MM.1S (cell line): ENCODE measurements at regions not wholly inside any gene's neighbourhood (a gene's known extent, or its start where the extent isn't known, plus 50 kb on each side); places are given as distances from the start of the nearest gene placed in this dataset.

ENCODE experiments used
- DNase-seq: peaks from one replicate; pipeline ENCODE4 v3.0.0-alpha.2; 2015
- H2AFZ ChIP-seq: fragments of 300-600 bp; sonication (generic); 2 replicates; pipeline ENCODE4 v1.6.0; 2016; ENCODE audit warnings: antibody characterized with exemption, low read length
- H3F3A ChIP-seq: fragments of 300-600 bp; sonication (generic); 2 replicates; pipeline ENCODE4 v1.6.1; 2016; ENCODE audit warnings: mild to moderate bottlenecking, antibody characterized with exemption, low read length, moderate library complexity, mixed read lengths; ENCODE audit not compliant: insufficient read depth
- H3K27ac ChIP-seq: fragments of 300-600 bp; sonication (generic); 2 replicates; pipeline ENCODE4 v1.5.1; 2016; ENCODE audit warnings: mild to moderate bottlenecking, low read length
- H3K27me3 ChIP-seq: fragments of 300-600 bp; sonication (generic); replicated peaks from 2 replicates; pipeline ENCODE4 v1.6.0; 2016; ENCODE audit warnings: low read length; ENCODE audit not compliant: insufficient read depth
- H3K36me3 ChIP-seq: fragments of 300-600 bp; sonication (generic); replicated peaks from 2 replicates; pipeline ENCODE4 v1.6.1; 2016; ENCODE audit warnings: mild to moderate bottlenecking, low read length, mixed read lengths; ENCODE audit not compliant: insufficient read depth
- H3K4me1 ChIP-seq: fragments of 300-600 bp; sonication (generic); 2 replicates; pipeline ENCODE4 v1.6.1; 2016; ENCODE audit warnings: low read length, mixed read lengths
- H3K4me2 ChIP-seq: fragments of 300-600 bp; sonication (generic); 2 replicates; pipeline ENCODE4 v1.6.0; 2016; ENCODE audit warnings: low read depth, low read length
- H3K4me3 ChIP-seq: fragments of 300-600 bp; sonication (generic); 2 replicates; pipeline ENCODE4 v1.5.1; 2016; ENCODE audit warnings: low read length, mixed read lengths
- H3K79me2 ChIP-seq: fragments of 300-600 bp; sonication (generic); 2 replicates; pipeline ENCODE4 v1.6.1; 2016; ENCODE audit warnings: mixed run types, low read length, mixed read lengths
- H3K9ac ChIP-seq: fragments of 300-600 bp; sonication (generic); 2 replicates; pipeline ENCODE4 v1.6.1; 2016; ENCODE audit warnings: low read length, mixed read lengths
- H3K9me2 ChIP-seq: fragments of 300-600 bp; sonication (generic); replicated peaks from 2 replicates; pipeline ENCODE4 v1.6.1; 2016; ENCODE audit warnings: mild to moderate bottlenecking, low read length, mixed read lengths; ENCODE audit not compliant: insufficient read depth
- H3K9me3 ChIP-seq: fragments of 300-600 bp; sonication (generic); replicated peaks from 2 replicates; pipeline ENCODE4 v1.6.1; 2016; ENCODE audit warnings: mild to moderate bottlenecking, low read length, mixed read lengths; ENCODE audit not compliant: insufficient read depth
- H4K20me1 ChIP-seq: fragments of 300-600 bp; sonication (generic); 2 replicates; pipeline ENCODE4 v1.6.1; 2016; ENCODE audit warnings: mild to moderate bottlenecking, low read length, moderate library complexity, mixed read lengths; ENCODE audit not compliant: insufficient read depth
- EZH2 ChIP-seq: fragments of 300-600 bp; sonication (generic); optimal IDR thresholded peaks from 2 replicates; pipeline ENCODE3; 2017; ENCODE audit warnings: low read depth, mild to moderate bottlenecking, antibody characterized with exemption, low read length, mixed read lengths
- EZH2phosphoT487 ChIP-seq: fragments of 300-600 bp; sonication (generic); IDR thresholded peaks from 2 replicates; pipeline ENCODE4 v1.6.1; 2018; ENCODE audit warnings: antibody characterized with exemption, low read length
- TF ChIP-seq, protein P1 (sequence below): fragments of 300-600 bp; sonication (generic); IDR thresholded peaks from 2 replicates; pipeline ENCODE4 v1.5.1; 2016; ENCODE audit warnings: antibody characterized with exemption, low read length, mixed read lengths

DNA sequence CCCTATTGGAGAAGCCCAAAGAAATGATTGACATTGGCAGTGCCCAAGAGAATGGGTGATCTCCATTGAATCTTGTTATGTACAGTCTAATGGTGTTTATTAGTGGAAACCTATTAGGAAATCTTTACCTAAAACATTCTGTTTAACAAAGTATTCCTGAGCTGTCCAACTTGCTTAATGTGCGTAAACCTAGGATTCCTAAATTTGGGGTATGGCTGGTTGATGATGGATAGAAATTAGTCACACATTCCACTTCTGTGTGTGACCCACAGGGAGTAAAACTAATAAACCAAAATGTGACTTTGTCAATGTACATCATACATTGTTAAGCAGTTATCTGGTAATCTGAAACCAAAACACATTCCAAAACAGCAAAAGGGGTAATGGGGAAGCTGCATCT is 761.3 kb downstream of the FSCB start:
- no peaks in the 10 kb centered on the region for H3F3A ChIP-seq
- H3K9me3 ChIP-seq = no peaks in the 10 kb centered on the region
- TF ChIP-seq, protein P1, sequence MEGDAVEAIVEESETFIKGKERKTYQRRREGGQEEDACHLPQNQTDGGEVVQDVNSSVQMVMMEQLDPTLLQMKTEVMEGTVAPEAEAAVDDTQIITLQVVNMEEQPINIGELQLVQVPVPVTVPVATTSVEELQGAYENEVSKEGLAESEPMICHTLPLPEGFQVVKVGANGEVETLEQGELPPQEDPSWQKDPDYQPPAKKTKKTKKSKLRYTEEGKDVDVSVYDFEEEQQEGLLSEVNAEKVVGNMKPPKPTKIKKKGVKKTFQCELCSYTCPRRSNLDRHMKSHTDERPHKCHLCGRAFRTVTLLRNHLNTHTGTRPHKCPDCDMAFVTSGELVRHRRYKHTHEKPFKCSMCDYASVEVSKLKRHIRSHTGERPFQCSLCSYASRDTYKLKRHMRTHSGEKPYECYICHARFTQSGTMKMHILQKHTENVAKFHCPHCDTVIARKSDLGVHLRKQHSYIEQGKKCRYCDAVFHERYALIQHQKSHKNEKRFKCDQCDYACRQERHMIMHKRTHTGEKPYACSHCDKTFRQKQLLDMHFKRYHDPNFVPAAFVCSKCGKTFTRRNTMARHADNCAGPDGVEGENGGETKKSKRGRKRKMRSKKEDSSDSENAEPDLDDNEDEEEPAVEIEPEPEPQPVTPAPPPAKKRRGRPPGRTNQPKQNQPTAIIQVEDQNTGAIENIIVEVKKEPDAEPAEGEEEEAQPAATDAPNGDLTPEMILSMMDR = no peak
- no peak for TF ChIP-seq EZH2
- no peak for TF ChIP-seq EZH2phosphoT487
- no peak overlapping the region for H3K4me3 ChIP-seq
- no peaks in the 10 kb centered on the region for H3K79me2 ChIP-seq
- H3K27ac ChIP-seq = no peak overlapping the region
- no peak overlapping the region for H2AFZ ChIP-seq
- no peaks in the 10 kb centered on the region for H3K4me1 ChIP-seq
- H3K4me2 ChIP-seq = no peak overlapping the region
- H3K27me3 ChIP-seq = no peaks in the 10 kb centered on the region
- H3K9ac ChIP-seq = no peak overlapping the region
- H3K9me2 ChIP-seq = no peaks in the 10 kb centered on the region
- H4K20me1 ChIP-seq = no peaks in the 10 kb centered on the region
- DNase-seq = no peak
- H3K36me3 ChIP-seq = no peaks in the 10 kb centered on the region

DNA sequence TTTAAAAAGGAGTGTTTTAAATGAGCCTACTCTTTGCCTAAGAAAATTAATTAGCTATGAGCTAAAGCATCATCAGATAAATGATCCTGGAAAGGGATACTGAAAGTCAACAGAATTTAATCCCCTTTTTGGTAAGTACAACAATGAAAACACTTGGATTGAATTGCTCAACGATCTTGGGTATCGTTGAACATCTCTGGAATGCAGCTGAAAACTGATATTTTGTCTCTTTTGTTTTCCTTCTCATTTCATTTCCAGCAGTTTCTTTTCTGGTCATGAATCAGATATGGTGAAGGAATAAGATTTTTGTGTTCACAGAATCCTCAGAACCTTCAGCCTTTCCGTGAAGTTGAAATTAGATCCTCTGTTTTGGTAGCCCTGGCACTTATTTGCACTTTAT is 771.2 kb downstream of the FSCB start:
- no peaks in the 10 kb centered on the region for H3K4me1 ChIP-seq
- no peaks in the 10 kb centered on the region for H3K9me3 ChIP-seq
- no peak for DNase-seq
- H4K20me1 ChIP-seq = no peaks in the 10 kb centered on the region
- no peak overlapping the region for H3K4me3 ChIP-seq
- no peak overlapping the region for H3K9ac ChIP-seq
- no peaks in the 10 kb centered on the region for H3K36me3 ChIP-seq
- no peak for TF ChIP-seq EZH2
- TF ChIP-seq, protein P1 = no peak
- TF ChIP-seq EZH2phosphoT487 = no peak
- H3K27me3 ChIP-seq = no peaks in the 10 kb centered on the region
- H3K27ac ChIP-seq = no peak overlapping the region
- no peaks in the 10 kb centered on the region for H3F3A ChIP-seq
- H2AFZ ChIP-seq = no peak overlapping the region
- no peaks in the 10 kb centered on the region for H3K79me2 ChIP-seq
- no peak overlapping the region for H3K4me2 ChIP-seq
- H3K9me2 ChIP-seq = no peaks in the 10 kb centered on the region

DNA sequence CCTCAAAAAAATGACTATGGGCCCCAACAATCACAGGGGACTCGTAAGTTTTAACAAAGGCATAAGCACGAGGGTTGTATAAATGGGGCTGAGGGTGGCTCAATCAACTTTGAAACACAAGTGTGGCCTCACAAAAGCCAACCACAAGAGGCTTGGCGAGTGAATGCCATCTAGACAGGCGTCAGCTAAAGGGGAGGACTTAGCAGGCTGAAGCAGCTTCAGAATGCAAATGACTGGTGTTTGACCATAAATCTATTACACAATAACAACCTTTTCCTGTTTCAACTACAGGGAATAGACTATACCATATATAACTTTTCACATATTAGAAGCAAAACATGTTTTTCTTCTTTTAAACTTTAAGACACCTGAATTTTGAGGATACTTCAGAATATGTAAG is 777.9 kb downstream of the FSCB start:
- H3K4me2 ChIP-seq = no peak overlapping the region
- no peaks in the 10 kb centered on the region for H3K36me3 ChIP-seq
- H3K4me3 ChIP-seq = no peak overlapping the region
- no peaks in the 10 kb centered on the region for H3K79me2 ChIP-seq
- no peaks in the 10 kb centered on the region for H3K4me1 ChIP-seq
- TF ChIP-seq EZH2 (no peak), EZH2phosphoT487 (no peak)
- TF ChIP-seq, protein P1 = no peak
- H3K27me3 ChIP-seq = no peaks in the 10 kb centered on the region
- no peaks in the 10 kb centered on the region for H3K9me3 ChIP-seq
- H2AFZ ChIP-seq = no peak overlapping the region
- DNase-seq = no peak
- H3K27ac ChIP-seq = no peak overlapping the region
- H3K9me2 ChIP-seq = no peaks in the 10 kb centered on the region
- no peaks in the 10 kb centered on the region for H4K20me1 ChIP-seq
- H3K9ac ChIP-seq = no peak overlapping the region
- no peaks in the 10 kb centered on the region for H3F3A ChIP-seq
